Non-pigmented ciliary epithelial cell (primary cell): ENCODE measurements at regions not wholly inside any gene's neighbourhood (a gene's known extent, or its start where the extent isn't known, plus 50 kb on each side); places are given as distances from the start of the nearest gene placed in this dataset.

ENCODE experiments used
- DNase-seq: peaks from one replicate; pipeline ENCODE4 v3.0.0-alpha.2; 2010; ENCODE audit warnings: low read depth

DNA sequence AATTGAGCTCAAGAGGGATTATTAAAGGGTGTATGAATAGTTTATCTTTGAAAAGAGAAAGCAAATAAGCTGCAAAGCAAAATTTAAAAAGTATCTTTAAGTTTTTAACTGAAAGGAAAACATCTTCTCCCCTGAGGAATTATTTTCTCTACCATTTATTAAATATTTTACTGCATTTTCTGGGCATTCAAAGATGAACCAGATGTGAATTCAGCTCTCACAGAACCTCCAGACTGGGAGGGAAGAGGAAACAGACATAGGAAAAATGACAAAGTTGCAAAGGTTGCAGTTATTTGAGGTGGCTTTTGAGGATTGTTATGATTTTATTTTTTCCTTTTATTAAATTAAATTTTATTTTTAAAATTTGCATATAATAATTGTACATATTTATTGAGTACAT, 122.7 kb upstream of the SESN3 start:
- no peak for DNase-seq

DNA sequence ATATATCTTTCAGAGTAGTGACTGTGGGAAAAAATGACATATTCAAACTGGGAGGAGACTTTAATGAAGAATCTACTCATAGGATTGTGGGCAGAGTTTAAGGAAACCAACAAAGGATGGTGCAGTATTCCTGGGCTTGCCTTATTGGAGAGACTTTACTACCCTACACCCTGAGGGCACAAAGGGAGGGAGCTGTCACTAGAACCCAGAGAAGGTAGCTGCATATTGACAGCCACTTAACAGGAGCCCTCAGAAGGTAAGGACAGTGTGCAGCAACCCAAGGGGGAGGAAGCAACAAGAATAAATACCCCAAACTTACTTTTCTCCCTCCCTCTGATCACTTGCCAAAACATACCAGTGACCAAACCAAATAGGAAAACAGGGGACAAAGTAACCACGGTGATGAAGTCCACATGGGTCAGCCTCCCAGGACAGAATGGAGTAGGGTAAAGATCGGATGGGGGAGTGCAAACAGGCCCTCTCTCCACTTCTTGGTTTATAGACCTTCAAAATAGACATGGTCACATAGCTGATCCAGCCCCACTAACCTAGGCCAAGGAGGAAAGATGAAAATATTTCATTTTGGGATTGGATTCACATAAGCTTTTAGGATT, 121.8 kb upstream of the SESN3 start:
- DNase-seq, result no peak

- DNase-seq, result no peak
These were observed 118.4 kb upstream of the SESN3 start for GRCh38 chr11:95349345-95349942.

- DNase-seq, result no peak
These were observed 115.3 kb upstream of the SESN3 start for GRCh38 chr11:95346265-95346664.

- DNase-seq, result no peak
These were observed 114.6 kb upstream of the SESN3 start for GRCh38 chr11:95345651-95346050.

DNA sequence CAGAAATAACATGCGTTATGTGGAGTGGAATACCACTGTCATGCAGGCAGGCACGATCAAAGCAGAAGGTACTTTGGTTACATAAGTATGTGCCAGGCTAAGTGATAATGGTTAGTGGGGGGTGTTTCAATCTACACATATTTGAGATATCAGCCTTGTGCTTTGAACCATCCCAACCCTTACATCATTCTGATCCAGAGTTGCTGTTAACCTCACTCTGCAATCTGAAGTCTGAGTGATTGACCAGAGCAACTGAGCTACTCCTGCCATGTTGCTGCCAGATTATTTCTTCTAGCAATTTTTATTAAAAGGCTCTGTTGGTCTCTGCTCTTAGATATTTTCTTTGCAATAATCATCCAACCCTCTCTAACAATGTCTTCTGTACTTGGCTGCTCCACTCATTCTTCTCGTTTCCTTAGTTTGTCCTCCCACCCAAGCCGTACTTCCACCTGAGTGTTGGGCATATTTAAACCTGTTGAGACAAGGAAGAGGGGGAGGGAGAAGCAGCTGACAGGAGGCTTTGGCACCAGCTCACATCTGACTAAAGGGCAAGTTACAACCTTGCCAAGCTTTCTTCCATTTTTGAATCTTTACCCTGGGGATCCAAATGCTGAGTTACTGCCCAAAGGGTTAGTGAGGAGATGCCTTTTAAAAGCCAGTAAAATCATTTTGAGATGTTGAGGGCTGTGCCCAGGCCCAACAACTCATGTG, 114.1 kb upstream of the SESN3 start:
- no peak for DNase-seq

- DNase-seq, result no peak
These were observed 110.2 kb upstream of the SESN3 start for GRCh38 chr11:95341221-95341620.

DNA sequence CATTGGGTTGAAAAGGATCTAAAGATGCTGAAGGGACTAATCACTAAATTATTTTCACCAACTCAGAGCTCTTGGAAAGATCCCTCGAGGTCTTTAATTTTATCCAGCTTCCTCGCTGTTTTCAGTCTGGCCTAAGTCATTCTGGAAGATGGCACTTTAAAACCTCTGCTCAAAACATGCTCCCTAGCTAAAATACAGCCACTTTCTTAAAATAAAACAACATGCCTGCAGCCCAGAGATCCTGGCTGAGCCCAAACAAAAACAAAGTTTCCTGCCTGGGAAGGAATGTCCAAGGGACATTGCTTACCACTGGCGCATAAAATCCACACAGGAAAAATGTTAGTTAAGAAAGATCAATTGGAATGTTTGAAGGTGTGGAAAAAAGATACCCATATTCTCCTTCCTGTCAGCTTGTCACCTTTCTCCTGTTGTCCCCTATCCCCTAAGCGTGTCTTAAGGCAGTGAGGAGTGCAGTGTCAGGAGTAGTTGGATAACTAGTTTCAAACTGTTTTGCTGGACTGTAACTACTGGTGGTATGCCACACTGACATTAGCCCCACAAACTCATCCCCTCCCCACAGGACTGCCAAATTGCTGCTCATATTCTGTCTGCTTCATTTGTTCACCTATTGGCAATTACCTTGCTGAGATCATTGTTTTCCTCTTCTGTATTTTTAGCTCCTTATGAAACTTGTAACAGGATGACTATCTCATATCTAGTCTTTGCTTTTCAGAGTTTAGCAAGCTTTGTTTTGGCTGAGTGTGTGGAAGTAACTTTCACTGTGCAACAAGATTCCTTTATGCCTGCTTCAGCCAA, 108.3 kb upstream of the SESN3 start:
- no peak for DNase-seq

DNA sequence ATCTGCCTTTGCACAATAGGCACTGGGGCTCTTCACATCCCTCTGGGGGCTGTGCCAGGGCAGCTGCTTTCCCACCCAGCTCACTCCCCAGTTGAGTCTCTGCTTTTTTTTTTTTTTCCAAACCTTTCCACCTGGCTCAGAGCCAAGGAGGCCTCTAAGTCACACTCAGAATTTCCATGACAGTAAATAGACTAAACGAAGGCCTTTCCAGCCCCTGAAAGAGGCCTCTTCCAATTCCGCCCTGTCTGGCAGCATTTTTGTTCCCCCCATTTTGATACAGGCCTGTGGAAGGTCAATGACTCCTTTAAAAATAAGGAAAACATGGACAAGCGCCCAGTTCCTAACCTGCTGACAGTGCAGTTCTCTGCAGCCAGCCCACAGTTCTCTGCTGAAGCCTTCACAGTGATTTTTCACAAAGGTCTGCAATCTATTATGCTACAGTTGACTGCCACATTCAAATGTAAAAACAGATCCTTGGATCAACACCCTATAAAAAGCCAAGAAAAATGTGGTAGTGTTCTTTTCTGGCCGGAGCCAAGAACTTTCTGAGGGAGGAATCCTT, 107.5 kb upstream of the SESN3 start:
- no peak for DNase-seq

DNA sequence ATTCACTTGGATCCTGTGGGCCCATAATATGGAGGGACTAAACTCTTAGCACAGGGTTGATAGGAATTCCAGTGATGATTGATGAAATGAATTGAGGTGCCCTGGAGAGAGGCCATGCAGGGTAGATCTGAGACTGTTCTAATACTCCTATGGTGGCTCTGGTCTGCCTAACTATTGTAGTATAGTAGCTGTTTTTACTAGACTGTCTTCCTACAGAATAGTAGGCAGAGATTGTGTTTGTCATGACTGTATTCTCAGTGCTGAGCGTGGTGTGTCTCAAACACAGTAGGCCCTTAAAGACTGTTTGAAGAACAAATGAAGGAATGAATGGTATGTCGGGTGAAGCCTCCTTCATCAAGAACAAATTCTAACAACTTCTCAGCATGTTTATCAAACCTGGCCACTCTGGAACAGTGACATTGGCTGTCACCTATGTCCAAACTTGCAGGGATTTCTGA, 107.0 kb upstream of the SESN3 start:
- no peak for DNase-seq

DNA sequence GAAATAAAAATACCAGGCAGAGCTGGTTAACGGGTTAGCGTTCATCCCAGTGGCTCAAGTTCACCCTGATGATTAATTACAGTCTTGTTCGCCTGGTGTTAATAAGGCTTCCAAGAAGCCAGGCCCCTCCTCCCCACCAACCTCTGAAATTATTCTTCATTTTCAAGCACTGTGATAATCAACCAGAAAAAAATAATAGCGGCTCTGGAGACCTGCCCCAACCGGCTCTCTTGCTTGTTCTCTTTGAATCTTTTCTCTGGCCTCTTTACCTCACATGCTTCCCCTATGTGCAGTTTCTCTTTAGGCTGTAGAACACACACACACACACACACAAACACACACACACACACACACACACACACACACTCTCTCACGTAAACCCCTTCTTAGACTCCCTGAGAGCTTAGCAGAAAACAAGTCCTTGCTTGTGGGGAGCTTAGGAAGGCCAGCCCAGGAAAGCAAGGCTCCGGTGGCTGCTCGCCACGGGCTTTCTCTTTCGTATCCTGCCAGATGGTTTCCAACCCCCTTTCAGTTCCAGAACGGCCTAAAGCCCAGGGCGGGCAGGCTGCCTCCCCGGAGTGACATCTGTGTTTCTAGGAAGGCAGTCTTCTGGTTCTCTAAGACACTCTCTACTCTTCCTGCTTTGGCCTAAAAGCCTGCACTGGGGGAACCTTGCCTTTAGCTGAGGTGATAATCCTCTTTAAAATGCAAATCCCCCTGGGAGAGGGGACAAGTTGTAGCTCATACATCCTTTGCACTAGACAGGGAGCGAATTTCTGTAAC, 106.4 kb upstream of the SESN3 start:
- DNase-seq, result no peak

GRCh38 chr11:95335989-95336388, 105.0 kb upstream of the SESN3 start:
- DNase-seq, result no peak

- DNase-seq, result no peak
These were observed 100.2 kb upstream of the SESN3 start for GRCh38 chr11:95331161-95331560.

GRCh38 chr11:95330302-95330701, 99.3 kb upstream of the SESN3 start:
- DNase-seq, result no peak

DNA sequence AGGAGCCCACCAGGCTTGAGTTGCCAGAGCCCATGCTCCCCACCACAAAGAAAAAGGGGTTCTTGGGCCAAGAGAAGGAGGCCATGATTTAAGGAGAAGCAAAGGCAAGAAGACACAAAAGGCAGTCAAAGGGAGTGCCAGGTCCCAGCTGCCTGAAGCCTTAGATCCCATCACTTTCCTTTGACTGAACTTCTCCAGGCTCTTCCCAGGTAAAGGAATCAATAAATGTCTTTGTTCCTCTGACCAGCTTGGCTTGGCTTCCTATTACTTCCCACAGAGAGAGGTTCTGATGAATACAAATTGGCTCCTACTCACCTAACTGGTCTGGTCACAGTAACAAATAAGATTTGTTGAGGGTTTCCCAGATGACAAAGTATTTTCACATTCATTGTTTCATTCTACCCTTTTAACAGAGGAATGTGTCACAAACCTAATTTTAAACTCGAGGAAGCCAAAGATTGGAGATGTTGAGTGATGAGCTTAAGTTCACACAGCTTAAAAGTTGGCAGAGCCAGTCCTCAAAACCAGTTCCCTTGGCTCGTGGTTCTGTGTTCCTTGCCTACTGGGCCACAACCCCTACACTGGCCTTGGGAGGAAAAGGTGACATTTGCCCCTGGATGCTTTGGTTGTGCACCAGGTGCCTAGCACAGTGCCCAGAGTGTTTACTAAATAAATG, 96.4 kb upstream of the SESN3 start:
- no peak for DNase-seq

GRCh38 chr11:95325777-95326258, 94.8 kb upstream of the SESN3 start:
- DNase-seq, result no peak

DNA sequence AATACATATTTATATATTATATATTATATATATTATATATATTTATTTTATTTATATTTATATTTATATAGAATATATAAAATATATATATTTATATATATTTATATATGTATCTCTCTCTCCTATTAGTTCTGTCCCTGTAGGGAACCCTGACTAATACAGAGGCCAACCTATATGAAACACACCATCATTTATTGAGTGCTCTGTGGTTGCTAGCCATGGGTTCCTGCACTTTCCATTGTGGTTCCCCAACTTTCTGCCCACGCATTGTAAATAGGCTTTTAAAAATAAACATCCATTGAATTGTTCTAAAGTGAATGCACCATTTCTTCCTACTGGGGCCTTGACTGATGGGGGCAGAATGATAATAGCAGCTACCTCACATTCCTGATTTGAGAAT, 93.8 kb upstream of the SESN3 start:
- DNase-seq, result no peak

DNA sequence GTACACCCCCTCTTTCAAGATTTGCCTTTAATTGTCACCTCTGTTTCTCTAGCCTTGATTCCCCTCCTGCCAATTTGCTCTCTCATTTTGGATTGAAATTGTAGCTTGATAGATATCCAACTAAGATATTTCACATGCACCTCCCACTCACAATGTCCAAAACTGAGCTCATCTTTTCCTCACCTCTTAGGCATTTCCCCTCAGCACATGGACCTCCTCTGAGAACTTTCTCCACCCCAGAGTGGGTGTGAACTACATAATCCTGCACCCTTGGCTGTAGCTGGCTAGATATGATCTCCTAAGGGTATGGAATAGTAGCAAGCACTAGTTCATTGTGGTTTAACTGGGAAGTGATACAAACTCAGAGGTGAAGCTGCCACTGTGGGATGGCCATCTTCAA, 91.5 kb upstream of the SESN3 start:
- peak; percentile 57 for DNase-seq

DNA sequence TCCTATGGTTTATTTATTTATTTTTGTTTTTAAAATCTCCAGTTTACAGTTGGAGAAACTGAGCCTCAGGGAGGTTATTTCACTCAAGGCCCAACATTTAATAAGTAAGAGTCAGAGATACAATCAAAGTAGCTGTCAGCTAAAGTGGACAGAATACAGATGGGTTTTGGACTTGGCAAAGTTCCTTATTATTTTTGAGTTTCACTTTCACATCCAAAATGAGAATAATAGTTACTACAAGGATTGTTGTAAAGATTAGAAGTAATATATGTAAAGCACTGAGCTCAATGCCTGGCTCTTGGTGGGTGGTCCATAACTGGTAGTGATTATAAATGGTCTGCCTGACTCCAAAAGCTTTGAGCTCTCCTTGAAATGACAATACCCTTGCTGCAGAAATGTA, 87.5 kb upstream of the SESN3 start:
- DNase-seq, result no peak

GRCh38 chr11:95308512-95309035, 77.6 kb upstream of the SESN3 start:
- DNase-seq, result no peak

DNA sequence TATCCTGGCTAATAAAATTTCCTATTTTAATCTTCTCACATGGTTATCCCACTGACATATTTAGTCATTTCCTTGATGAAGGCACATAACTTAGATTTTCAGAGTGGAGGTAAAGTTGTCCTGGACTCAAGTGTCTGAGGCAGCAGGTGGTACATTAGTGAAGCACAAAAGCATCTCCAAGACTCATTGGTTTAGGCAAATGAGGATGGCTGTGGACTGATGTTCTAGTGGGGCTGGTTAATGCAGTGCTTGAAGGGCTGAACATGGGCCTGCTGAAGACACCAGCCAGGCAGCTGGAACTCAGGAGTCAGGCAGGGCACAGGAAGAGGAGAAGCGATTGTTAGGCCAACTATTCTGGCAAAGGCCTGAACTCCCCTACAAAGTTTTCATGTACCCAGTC, 76.3 kb upstream of the SESN3 start:
- DNase-seq, result no peak
